NCI-H2196 (cell line): ENCODE measurements at regions not wholly inside any gene's neighbourhood (a gene's known extent, or its start where the extent isn't known, plus 50 kb on each side); places are given as distances from the start of the nearest gene placed in this dataset.
A peak's percentile ranks its signal among the peaks of the same experiment; 100 is the strongest.

Experiments used
- DNase-seq: peaks from one replicate; lab custom pipeline; 2025; ENCODE audit not compliant: unreplicated experiment; lab: John Stamatoyannopoulos, UW

GRCh38 chr12:127509066-127509778 is 757.7 kb upstream of the TMEM132C start:
- DNase-seq = no peak

GRCh38 chr12:127515941-127516340 is 751.0 kb upstream of the TMEM132C start:
- no peak for DNase-seq

GRCh38 chr12:127516467-127516866 is 750.5 kb upstream of the TMEM132C start:
- no peak for DNase-seq

GRCh38 chr12:127519779-127520178 is 747.2 kb upstream of the TMEM132C start:
- no peak for DNase-seq

- DNase-seq = no peak
Measured at GRCh38 chr12:127526925-127527324, 740.0 kb upstream of the TMEM132C start.

GRCh38 chr12:127528551-127528950 is 738.4 kb upstream of the TMEM132C start:
- no peak for DNase-seq

- DNase-seq = no peak
Measured at GRCh38 chr12:127531542-127531941, 735.4 kb upstream of the TMEM132C start.

- no peak for DNase-seq
Measured at GRCh38 chr12:127533353-127533752, 733.6 kb upstream of the TMEM132C start.

GRCh38 chr12:127536833-127537428 is 730.0 kb upstream of the TMEM132C start:
- no peak for DNase-seq

GRCh38 chr12:127538316-127538715 is 728.7 kb upstream of the TMEM132C start:
- no peak for DNase-seq

GRCh38 chr12:127539226-127539858 is 727.6 kb upstream of the TMEM132C start:
- DNase-seq = no peak

GRCh38 chr12:127542391-127542790 is 724.6 kb upstream of the TMEM132C start:
- no peak for DNase-seq

- DNase-seq = no peak
Measured at GRCh38 chr12:127542931-127543330, 724.0 kb upstream of the TMEM132C start.

- DNase-seq = no peak
Measured at GRCh38 chr12:127546721-127547505, 720.1 kb upstream of the TMEM132C start.

GRCh38 chr12:127548123-127548553 is 718.8 kb upstream of the TMEM132C start:
- DNase-seq = peak; percentile 46

GRCh38 chr12:127550271-127550670 is 716.7 kb upstream of the TMEM132C start:
- DNase-seq = no peak

- no peak for DNase-seq
Measured at GRCh38 chr12:127552838-127553237, 714.1 kb upstream of the TMEM132C start.

- DNase-seq = no peak
Measured at GRCh38 chr12:127555071-127555470, 711.9 kb upstream of the TMEM132C start.

GRCh38 chr12:127556231-127556886 is 710.6 kb upstream of the TMEM132C start:
- DNase-seq = no peak

- no peak for DNase-seq
Measured at GRCh38 chr12:127558361-127558760, 708.6 kb upstream of the TMEM132C start.
